Common myeloid progenitor, CD34-positive (primary cell): ENCODE measurements at regions not wholly inside any gene's neighbourhood (a gene's known extent, or its start where the extent isn't known, plus 50 kb on each side); places are given as distances from the start of the nearest gene placed in this dataset.
A peak's percentile ranks its signal among the peaks of the same experiment; 100 is the strongest.

ENCODE experiments used
- CTCF ChIA-PET: fragments of 350-600 bp; sonication (Branson Sonifier 250); formaldehyde crosslinking; loops from one replicate; lab custom pipeline; 2021; ENCODE audit warnings: antibody characterized with exemption; lab: Charles Lee
- POLR2A ChIA-PET: fragments of 350-600 bp; sonication (Branson Sonifier 250); formaldehyde crosslinking; loops from one replicate; lab custom pipeline; 2021; ENCODE audit warnings: antibody characterized with exemption; lab: Charles Lee
- DNase-seq, 3 donors: peaks; one replicate each; pipeline versions ENCODE4 v3.0.0 to v3.0.0-alpha.2; 2013
- H3K27ac ChIP-seq, 2 experiments: 1 replicate in 1 of 2; 2 replicates in 1 of 2; pipeline ENCODE4 v1.7.0; 2013; ENCODE audit warnings: inconsistent platforms in 2 of 2, low read length in 2 of 2, mild to moderate bottlenecking in 2 of 2, low read depth in 1 of 2, moderate library complexity in 1 of 2; ENCODE audit not compliant: severe bottlenecking in 2 of 2, insufficient read depth in 1 of 2, poor library complexity in 1 of 2
- H3K27me3 ChIP-seq, 5 experiments: replicated peaks in 2 of 5; 1 replicate in 3 of 5; 2 replicates in 2 of 5; pipeline versions ENCODE4 v1.6.1 to v1.7.0; 2013; ENCODE audit warnings: low read length in 4 of 5, mild to moderate bottlenecking in 2 of 5, moderate library complexity in 2 of 5, inconsistent platforms in 1 of 5; ENCODE audit not compliant: insufficient read depth in 5 of 5, control insufficient read depth in 4 of 5
- H3K36me3 ChIP-seq, 4 experiments: 1 replicate in 2 of 4; 2 replicates in 2 of 4; pipeline versions ENCODE4 v1.6.1 to v1.7.0; 2013; ENCODE audit warnings: low read length in 3 of 4, control low read depth in 1 of 4, mild to moderate bottlenecking in 1 of 4; ENCODE audit not compliant: control insufficient read depth in 4 of 4, insufficient read depth in 4 of 4
- H3K4me1 ChIP-seq, 4 experiments: 1 replicate in 3 of 4; 2 replicates in 1 of 4; pipeline versions ENCODE4 v1.6.1 to v1.7.1; 2013; ENCODE audit warnings: low read length in 3 of 4, mild to moderate bottlenecking in 3 of 4, control low read depth in 1 of 4, inconsistent platforms in 1 of 4, moderate library complexity in 1 of 4; ENCODE audit not compliant: control insufficient read depth in 4 of 4, insufficient read depth in 4 of 4; ENCODE audit errors: control extremely low read depth in 1 of 4
- H3K4me3 ChIP-seq, 7 experiments: 1 replicate in 4 of 7; 2 replicates in 3 of 7; pipeline versions ENCODE4 v1.5.1 to v1.7.0; 2013; ENCODE audit warnings: mild to moderate bottlenecking in 7 of 7, low read length in 6 of 7, moderate library complexity in 6 of 7, inconsistent platforms in 2 of 7, low read depth in 2 of 7, control low read depth in 1 of 7; ENCODE audit not compliant: insufficient read depth in 4 of 7, control insufficient read depth in 1 of 7; ENCODE audit errors: extremely low read depth in 1 of 7
- H3K9me3 ChIP-seq, 5 experiments: 1 replicate in 4 of 5; 2 replicates in 1 of 5; pipeline versions ENCODE4 v1.6.1 to v1.7.1; 2013; ENCODE audit warnings: low read length in 4 of 5, mild to moderate bottlenecking in 2 of 5, inconsistent platforms in 1 of 5, low read depth in 1 of 5, moderate library complexity in 1 of 5; ENCODE audit not compliant: control insufficient read depth in 4 of 5, insufficient read depth in 2 of 5; ENCODE audit errors: control extremely low read depth in 1 of 5
- WGBS: methylation state at CpG from one replicate; pipeline ENCODE4 v1.1.5; 2013; ENCODE audit not compliant: insufficient coverage; 5-methylcytosine and 5-hydroxymethylcytosine counted together

DNA sequence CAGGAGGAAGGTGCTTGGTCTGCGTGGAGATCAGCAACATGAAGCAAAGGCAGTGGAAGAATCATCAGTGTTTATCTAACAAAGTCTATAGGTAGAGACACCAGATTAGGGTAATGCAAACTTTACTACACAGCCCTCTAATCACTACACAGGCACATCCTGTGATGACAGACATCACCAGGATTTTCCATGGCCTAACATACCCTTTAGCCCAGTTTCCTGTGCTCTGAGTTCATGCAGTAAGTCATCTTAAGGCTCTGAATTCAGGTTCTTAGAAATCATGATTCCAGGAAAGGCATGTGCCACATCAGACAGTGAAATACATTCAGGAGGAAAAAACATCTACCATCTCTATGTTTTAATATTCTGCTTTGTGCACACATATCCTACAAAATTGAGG is 708.5 kb upstream of the SLC8A1 start:
- H3K4me3 ChIP-seq: no peak overlapping the region
- DNase-seq: no peak
- H3K27me3 ChIP-seq: no peaks in the 10 kb centered on the region
- 60% methylated on average over 1 of the region's 1 CpG for WGBS
- H3K36me3 ChIP-seq: no peaks in the 10 kb centered on the region
- CTCF ChIA-PET: no interaction called here
- POLR2A ChIA-PET: no interaction called here
- H3K4me1 ChIP-seq: peaks cover 0 to 3% (median 0%) of the 10 kb centered on the region in 4 experiments
- H3K27ac ChIP-seq: no peak overlapping the region
- H3K9me3 ChIP-seq: no peaks in the 10 kb centered on the region

DNA sequence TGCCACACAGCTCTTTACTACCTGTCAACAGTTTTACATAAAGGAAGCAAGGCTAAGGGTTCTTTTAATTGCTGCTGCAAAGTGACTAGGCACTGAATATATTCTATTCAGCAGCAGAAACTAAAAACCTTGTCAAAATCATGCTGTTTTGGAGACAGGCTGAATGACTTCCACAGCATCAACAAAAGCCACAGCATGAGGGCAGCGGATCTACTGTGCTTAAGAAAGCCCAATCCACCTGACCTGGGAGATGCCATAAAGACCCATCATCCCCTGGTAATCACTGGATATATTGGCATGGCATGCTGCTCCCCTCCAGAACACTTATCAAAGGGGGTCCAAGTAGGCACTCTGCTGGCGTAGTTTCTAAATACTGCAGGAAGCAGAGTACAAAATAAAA is 715.1 kb upstream of the SLC8A1 start:
- ChIA-PET CTCF (no interaction called here), POLR2A (no interaction called here)
- Histone ChIP-seq H3K27ac (no peak overlapping the region), H3K9me3 (no peaks in the 10 kb centered on the region), H3K36me3 (no peaks in the 10 kb centered on the region), H3K27me3 (no peaks in the 10 kb centered on the region), H3K4me1 (peaks cover 0 to 3% (median 0%) of the 10 kb centered on the region in 4 experiments), H3K4me3 (no peak overlapping the region)
- DNase-seq: no peak
- WGBS: 100% methylated on average over 1 of the region's 2 CpGs

- WGBS: 92% methylated on average over 2 of the region's 2 CpGs
Measured at GRCh38 chr2:41169744-41170143, 717.9 kb upstream of the SLC8A1 start.

DNA sequence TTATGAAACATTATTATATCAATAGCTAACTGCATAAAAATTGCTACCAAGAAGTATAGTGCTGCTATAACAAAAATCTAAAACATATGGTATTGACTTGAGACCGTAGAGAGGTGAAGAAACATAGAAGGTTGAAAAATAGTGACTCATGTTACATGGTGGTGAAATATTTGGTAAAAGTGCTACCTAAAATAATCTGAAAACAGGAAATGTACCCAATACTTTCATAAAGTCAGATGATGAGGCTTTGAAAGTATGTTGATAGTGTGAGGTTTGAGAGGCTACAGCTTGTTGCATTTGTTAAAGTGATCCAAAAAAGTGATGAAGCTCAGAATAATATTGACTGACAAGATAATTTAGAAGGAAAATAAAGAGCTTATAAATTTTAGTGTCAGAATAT is 718.7 kb upstream of the SLC8A1 start:
- ChIA-PET POLR2A (no interaction called here), CTCF (interaction anchor here (0.7 kb wide), 1 partner anchor 19 kb away, joined by 3 read pairs; no protein-coding TSS in a partner anchor)
- Histone ChIP-seq H3K9me3 (no peaks in the 10 kb centered on the region), H3K4me1 (peaks cover 0 to 3% (median 0%) of the 10 kb centered on the region in 4 experiments), H3K27ac (no peak overlapping the region), H3K27me3 (no peaks in the 10 kb centered on the region), H3K36me3 (no peaks in the 10 kb centered on the region), H3K4me3 (no peak overlapping the region)
- no peak for DNase-seq
- WGBS: 100% methylated on average over 1 of the region's 1 CpG

More at GRCh38 chr2:41169744-41170143, 717.9 kb upstream of the SLC8A1 start:
- Histone ChIP-seq H3K27me3 (no peaks in the 10 kb centered on the region), H3K27ac (no peak overlapping the region), H3K4me1 (peaks cover 0 to 3% (median 0%) of the 10 kb centered on the region in 4 experiments), H3K4me3 (no peak overlapping the region), H3K9me3 (no peaks in the 10 kb centered on the region), H3K36me3 (no peaks in the 10 kb centered on the region)
- CTCF ChIA-PET: interaction anchor here (0.7 kb wide), 1 partner anchor 18 kb away, joined by 3 read pairs; no protein-coding TSS in a partner anchor
- POLR2A ChIA-PET: no interaction called here
- no peak for DNase-seq

- ChIA-PET POLR2A (no interaction called here), CTCF (interaction anchor here (1.1 kb wide), 1 partner anchor 8 kb away, joined by 3 read pairs; no protein-coding TSS in a partner anchor)
- no peak overlapping the region for H3K27ac ChIP-seq
- H3K4me1 ChIP-seq: peaks cover 0 to 5% (median 1%) of the 10 kb centered on the region in 4 experiments
- peak; percentile 13 to 81 (median 66) for DNase-seq
- H3K27me3 ChIP-seq: no peaks in the 10 kb centered on the region
- H3K9me3 ChIP-seq: peaks cover 0 to 2% (median 0%) of the 10 kb centered on the region in 5 experiments
- H3K36me3 ChIP-seq: no peaks in the 10 kb centered on the region
- 29% methylated on average over 1 of the region's 2 CpGs for WGBS
- H3K4me3 ChIP-seq: no peak overlapping the region
Measured at GRCh38 chr2:41180387-41180786, 728.5 kb upstream of the SLC8A1 start.

- no peak for DNase-seq
- ChIA-PET POLR2A (no interaction called here), CTCF (no interaction called here)
- Histone ChIP-seq H3K9me3 (peaks cover 0 to 2% (median 0%) of the 10 kb centered on the region in 5 experiments), H3K27me3 (no peaks in the 10 kb centered on the region), H3K4me1 (peaks cover 0 to 5% (median 1%) of the 10 kb centered on the region in 4 experiments), H3K36me3 (no peaks in the 10 kb centered on the region), H3K27ac (no peak overlapping the region), H3K4me3 (no peak overlapping the region)
- 98% methylated on average over 4 of the region's 5 CpGs for WGBS
Measured at GRCh38 chr2:41182961-41183360, 731.1 kb upstream of the SLC8A1 start.

GRCh38 chr2:41187376-41188122 is 735.7 kb upstream of the SLC8A1 start:
- Histone ChIP-seq H3K4me1 (no peaks in the 10 kb centered on the region), H3K27ac (no peak overlapping the region), H3K4me3 (no peak overlapping the region), H3K36me3 (no peaks in the 10 kb centered on the region), H3K27me3 (no peaks in the 10 kb centered on the region), H3K9me3 (no peaks in the 10 kb centered on the region)
- ChIA-PET POLR2A (no interaction called here), CTCF (interaction anchor here (0.9 kb wide), 1 partner anchor 10 kb away, joined by 3 read pairs; no protein-coding TSS in a partner anchor)
- no peak for DNase-seq
- 80% methylated on average over 2 of the region's 5 CpGs for WGBS
